Anterior cingulate cortex (tissue), 58 donors: ENCODE measurements at regions not wholly inside any gene's neighbourhood (a gene's known extent, or its start where the extent isn't known, plus 50 kb on each side); places are given as distances from the start of the nearest gene placed in this dataset.
"Not testable (repeated sequence)": the region's sequence is repeated elsewhere in the genome, so short reads cannot be mapped to it uniquely, and the experiment has no call there.

Source experiments
- DNase-seq, 58 donors: peaks; one replicate each; lab custom pipeline; 2025; lab: John Stamatoyannopoulos, UW

DNA sequence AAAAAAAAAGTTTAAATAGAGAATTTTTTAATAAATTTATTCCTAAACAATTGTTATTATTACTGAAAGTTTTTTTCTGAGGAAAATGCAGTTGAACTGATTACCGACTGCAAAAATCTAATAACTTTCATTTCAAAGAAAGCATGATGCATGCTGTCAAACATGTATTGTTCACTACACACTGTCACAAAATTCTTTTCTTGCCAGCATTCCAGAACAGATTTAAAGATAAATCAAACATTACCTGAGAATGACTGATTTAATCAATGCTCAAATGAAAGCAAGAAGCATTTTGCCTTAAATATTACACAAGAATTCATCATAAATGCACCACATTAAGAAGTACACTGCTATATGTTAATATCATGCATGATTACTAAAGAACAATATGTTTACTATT, 588.3 kb downstream of the SLC16A7 start:
- no peak for DNase-seq

DNA sequence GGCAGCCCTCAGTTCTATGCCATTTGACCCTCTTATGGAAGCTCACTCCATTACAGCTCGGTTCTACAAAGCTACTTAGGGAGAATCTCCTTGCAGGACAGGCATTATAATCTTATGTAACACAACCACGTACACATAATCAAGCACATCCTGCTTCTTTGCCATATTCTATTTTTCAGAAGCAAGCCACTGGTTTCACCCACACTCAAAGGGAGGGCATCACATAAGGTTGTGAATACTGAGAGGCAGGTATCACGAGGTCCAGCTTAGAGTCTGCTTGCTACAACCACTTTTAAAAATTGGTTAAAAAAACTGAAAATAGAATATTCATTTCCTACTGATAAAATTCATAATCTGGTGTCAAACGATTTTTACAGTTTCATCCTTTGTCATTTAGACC, 589.2 kb downstream of the SLC16A7 start:
- DNase-seq, result no peak

DNA sequence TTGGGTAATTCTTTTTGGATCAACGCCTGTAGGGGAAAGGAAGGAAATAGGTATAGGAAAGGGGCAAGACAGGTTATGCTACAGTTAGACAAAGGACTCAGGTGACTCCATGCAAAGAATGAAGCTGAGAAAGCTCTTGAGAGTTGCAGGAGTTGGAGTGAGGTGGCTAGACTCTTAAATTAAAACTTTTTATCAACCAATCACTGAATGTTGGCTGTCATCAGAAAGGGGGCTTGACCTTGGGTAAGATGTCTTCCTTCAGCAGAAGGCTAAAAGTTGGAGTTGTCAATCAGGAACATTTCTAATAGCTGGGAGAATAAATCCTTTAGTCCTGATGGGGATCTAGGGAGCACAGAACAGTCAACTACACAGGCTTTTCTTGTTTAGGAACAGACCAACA, 595.4 kb downstream of the SLC16A7 start:
- no peak for DNase-seq

DNA sequence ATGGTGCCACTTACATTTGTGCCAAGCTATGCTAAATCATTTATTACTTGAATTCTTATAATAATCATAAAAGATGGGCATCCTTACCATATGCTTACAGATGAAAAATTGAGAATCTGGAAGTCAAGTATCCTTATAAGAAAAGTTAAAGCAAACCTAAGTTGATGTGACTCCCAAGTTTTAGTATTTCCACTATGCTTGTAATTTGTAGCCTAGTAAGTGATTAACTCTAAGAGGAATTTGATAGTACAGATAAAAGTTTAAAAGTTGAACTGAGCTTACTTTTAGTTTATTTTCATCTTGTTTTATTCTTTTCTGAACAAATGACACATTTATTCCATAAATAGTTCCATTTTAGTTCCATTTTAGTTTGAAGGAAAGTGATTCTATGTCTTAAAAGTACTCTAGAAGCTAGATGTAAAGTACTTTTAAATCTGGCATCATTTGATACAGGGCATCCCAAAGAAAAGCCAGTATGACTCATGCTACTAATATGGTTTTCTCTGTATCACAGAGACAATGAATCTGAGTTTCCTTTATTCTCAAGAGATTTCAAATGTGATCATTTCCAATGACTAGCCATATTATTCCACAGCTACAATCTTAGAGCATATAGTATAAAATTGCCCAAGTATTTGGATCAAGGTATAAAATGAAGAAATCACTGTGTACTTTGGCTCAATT, 596.0 kb downstream of the SLC16A7 start:
- DNase-seq, result no peak

DNA sequence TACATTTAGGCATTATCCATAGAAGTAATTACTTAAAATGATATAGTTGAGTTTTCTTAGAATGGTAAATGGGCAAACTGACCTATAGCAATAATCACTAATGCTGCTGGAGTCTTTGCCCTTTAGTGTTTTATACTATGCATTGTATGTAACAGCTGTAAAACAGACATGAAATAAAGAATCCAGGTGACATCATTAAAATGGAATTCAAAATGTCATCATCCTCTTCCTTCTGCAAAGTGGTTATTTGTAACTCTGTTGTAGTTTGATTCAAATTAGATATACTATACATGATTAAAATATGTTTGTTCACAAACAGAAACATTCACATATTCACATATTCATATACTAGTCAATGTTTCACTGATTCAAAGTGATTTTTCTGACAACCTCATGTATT, 598.8 kb downstream of the SLC16A7 start:
- DNase-seq, result no peak

DNA sequence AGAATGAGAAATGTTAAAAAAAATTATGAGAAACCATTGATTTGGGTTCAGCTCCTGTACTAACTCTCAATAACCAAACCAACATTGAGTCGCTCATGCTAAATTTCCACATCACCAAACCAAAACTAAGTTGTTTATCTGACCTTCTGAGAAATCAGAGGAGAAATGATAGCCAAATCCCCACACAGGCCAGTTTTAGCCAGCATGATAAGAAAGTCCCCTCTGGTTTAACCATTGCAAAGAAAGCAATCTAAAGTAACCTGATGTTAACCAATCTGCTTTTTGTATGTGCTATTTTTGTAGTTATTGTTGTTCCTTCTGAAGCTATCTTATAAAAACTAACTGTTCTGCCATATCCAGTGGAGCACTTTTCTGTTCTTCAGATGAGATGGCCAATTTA, 599.7 kb downstream of the SLC16A7 start:
- DNase-seq, result no peak

DNA sequence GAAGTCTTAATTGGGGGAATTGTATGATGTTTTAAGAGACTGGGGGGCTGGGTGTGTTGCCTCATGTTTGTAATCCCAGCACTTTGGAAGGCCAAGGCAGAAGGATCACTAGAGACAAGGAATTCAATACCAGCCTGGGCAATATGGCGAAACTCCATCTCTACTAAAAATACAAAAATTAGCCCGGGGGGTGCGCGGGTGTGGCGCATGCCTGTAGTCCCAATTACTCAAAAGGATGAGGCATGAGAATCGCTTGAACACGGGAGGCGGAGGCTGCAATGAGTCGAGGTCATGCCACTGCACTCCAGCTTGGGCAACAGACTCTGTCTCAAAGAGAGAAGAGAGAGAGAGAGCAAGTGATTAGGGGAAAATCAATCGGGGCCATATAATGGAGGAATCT, 600.5 kb downstream of the SLC16A7 start:
- no peak for DNase-seq

DNA sequence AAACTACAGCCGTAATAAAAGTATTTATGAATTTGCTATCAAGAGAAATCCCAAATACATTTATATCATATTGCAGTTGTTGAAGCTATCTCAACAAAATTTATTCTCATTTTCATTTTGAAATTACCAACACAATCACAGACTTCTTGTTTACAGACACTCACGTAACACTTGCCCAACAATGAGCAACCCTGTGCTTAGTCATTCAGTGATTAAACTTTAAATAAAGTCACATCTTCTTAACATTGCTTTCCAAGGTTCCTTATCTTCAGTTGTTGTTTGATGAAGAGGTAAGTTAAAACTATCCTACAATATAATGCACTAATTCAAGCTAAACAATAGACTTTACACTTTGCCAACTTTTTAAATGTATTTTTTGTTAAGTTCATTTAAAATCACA, 601.8 kb downstream of the SLC16A7 start:
- no peak for DNase-seq

DNA sequence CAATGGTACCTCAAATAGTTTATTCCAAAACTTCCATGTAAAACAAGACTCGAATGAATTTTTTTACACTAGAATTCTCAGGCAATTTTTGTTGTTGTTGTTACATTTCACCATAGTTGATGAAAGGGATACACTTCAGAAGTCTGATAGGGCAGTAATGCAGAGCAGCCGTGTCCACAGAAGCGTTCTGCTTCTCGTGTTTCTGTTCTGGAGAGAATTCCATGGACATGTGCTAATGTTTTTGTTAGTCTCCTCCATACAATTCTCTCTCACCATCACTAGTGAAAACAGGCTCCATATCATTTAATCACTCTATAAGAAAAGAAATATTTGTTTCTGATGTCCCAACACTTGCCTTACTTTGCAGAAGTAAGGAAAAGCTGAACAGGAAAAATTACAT, 606.1 kb downstream of the SLC16A7 start:
- no peak for DNase-seq

DNA sequence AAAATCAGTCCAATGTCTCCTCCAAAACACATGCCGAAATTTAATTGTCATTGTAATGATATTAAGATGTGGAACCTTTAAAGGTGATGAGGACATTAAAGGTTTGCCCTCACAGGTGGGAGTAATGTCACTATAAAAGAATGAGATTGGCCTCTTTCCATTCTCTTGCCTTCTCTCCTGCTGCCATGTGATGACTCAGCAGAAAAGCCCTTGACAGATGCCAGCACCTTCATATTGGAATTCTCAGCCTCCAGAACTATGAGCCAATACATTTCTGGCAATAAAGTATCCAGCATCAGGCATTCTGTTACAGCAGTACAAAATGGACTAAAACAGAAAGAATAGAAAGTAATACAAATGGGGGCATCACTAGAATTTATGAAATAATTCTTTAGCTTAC, 609.7 kb downstream of the SLC16A7 start:
- no peak for DNase-seq

DNA sequence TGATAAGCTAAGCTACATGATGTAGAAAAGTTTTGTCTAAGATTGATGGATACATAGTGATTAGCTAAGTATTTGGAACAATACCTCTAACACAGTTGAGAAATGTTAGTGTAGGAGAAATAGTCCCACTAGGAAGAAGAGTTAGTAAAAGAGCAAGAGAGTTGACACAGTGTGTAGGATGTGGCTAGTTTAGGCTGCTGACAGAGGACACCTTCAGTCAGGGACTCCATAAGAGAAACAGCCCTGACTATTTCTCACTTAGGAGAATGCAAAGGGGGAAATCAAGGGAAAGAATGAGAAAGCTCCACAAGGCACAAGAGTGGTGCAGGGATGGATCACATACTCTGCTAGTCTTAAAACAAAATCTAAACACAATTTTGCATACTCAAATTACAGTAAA, 613.7 kb downstream of the SLC16A7 start:
- DNase-seq, result no peak

DNA sequence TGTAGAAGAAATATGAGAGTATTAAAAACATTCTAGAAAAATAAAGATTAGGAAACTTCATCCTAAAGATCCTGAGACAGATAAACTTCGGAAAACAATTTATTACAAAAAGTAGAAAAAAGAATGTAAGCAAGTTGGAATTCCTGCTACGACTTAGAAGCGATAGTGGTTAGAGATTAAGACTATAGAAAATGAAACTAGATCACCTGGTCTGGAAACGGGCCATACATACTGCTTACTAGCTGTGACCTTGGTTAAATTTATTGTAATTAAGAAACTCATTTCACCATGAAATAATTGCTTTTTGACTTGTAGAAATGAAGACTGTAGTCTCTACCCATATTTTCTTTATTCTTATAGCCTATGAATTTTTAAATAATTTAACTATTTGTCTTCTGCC, 614.1 kb downstream of the SLC16A7 start:
- DNase-seq, result no peak

DNA sequence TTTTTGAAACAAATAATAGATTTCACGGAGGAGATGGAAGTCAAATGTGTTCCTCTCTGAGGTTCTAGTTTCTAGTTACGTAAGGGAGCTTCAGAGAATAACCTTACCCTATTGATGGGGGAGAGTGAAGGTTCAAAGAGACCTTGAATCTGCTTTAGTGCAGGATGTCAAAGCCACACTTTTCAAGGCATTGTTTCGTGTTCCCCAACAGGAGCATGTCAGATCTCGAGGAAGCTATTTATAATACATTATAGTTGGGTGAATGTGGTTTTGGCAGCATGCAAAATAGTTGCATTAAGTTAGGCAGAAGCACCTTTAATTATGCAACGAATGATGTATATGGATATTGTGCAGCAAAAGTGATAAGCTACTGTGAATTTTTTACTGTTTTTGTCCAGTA, 614.9 kb downstream of the SLC16A7 start:
- DNase-seq, result no peak

DNA sequence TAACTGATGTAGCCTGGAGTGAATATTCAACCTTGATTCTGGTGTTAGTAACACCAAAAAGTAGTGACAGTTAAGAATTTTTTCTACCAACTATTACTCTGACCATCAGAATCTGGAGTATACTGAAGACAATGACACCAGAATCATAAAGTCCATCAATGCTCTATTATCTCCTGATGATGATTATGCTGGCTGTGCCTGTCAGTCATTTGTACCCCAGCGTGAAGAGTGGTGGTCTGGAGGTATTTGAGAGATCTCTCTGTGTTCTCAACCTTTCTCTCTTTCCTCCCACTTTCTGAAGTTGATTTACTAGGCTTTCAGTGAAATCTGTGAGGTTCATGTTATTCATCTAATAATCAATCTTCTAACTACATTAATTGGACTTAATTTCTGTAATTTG, 615.4 kb downstream of the SLC16A7 start:
- DNase-seq, result no peak

DNA sequence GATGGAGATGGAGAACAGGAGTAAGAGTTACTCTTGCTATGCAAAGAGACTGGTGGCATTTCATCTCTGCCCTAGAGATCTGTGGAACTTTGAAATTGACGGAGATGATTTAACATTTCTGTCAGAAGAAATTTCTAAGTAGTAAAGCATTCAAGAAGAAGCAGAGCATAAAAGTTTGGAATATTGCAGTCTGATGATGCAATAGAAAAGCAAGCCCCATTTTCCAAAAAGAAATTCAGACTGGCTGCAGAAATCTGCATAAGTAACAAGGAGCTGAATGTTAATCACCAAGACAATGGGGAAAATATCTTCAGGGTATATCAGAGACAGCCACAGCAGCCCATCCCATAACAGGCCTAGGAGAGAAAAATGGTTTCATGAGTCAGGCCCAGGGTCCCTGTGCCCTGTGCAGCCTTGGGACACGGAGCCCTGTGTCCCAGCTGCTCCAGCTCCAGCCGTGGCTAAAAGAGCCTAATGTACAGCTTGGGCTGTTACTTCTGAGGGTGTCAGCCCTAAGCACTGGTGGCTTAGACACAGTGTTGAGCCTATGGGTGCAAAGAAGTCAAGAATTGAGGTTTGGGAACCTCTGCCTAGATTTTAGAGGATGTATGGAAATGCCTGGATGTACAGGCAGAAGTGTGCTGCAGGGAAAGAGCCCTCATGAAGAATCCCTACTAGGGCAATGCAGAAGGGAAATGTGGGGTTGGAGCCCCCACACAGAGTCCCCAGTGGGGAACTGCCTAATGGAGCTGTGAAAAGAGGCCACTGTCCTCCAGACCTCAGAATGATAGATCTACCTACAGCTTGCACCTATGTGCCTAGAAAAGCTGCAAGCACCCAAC, 616.6 kb downstream of the SLC16A7 start:
- DNase-seq, result no peak

DNA sequence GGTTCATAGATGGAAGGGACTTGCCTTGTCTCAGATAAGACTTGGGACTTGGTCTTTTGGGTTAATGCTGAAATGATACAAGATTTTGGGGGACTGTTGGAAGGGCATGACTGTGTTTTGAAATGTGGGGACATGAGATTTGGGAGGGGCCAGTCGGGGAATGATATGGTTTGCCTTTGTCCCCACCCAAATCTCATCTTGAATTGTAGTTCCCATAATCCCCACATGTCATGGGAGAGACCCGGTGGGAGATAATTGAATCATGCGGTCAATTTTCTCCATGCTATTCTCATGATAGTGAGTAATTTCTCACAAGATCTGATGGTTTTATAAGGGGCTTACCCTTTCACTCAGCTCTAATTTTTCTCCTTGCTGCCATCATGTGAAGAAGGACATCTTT, 617.4 kb downstream of the SLC16A7 start:
- not testable (repeated sequence) for DNase-seq

DNA sequence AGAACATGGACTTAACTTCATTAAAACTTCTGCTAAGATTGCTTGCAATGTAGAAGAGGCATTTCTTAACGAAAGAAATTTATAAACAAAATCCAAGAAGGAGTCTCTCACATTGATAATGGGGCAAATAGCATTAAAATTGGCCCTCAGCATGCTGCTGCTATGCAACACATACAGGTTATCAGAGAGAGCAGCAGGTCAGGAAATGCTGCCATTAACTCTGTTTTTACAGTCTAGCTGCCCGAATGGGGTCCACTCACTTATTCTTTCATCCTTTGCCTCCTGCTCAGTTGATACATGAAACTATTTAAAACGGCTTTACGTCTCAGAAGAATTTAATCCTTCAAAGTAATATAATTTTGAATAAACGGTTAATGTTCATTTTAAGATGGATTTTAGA, 620.4 kb downstream of the SLC16A7 start:
- no peak for DNase-seq

DNA sequence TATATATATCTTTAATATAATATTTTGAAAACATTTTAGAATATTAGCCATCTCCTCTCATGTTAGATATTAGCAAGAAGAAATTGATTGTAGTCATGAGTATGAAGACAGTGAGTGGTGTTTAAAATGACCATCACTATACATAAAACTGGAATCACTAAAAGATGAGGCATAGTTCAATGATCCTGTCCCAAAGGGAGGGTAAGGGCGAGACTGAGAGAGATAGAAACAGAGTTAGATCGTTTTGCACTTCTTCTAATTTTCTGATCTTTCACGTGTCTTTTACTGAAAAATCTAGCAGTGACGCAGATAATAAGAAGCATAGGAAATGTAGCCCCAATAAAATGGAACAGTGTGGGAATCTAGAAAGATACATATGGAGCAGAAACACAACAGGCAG, 627.4 kb downstream of the SLC16A7 start:
- no peak for DNase-seq

DNA sequence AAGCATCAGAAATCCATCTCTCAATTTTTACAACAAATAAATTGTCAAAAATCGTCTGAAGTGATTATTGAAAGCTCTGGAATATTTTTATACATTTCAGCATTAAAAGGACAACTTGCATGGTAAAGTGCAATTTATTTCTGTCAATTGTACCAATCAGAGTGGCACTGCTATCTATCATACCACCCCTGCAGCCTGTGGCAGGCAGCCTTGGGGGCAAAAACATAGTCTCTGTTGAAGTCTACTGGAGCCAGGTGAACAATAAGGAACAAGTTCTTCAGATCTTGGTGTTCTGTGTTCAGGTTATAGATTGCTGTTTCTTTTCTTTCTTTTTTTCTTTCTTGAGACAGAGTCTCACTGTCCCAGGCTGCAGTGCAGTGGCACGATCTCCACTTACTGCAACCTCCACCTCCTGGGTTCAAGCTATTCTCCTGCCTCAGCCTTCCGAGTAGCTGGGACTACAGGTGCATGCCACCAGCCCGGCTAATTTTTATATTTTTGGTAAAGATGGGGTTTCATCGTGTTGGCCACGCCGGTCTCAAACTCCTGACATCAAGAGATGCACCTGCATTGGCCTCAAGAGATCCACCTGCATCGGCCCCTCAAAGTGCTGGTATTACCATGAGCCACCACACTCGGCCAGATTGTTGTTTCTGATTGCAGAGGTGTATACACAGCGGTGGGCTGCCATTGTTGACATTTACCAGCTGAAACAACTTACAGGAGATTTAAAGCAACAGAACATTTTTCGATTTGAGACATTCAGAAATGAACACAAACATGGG, 629.6 kb downstream of the SLC16A7 start:
- no peak for DNase-seq

DNA sequence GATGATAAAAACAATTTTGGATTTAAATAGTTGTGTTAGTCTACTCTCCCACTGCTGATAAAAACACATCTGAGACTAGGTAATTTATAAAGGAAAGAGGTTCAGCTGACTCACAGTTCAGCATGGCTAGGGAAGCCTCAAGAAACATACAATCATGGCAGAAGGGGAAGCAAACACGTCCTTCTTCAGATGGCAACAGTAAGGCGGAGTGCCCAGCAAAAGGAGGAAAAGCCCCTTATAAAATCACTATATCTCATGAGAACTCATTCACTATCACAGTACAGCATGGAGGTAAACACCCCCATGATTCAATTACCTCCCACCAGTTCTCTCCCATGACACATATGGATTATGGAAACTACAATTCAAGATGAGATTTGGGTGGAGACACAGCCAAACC, 632.1 kb downstream of the SLC16A7 start:
- no peak for DNase-seq

DNA sequence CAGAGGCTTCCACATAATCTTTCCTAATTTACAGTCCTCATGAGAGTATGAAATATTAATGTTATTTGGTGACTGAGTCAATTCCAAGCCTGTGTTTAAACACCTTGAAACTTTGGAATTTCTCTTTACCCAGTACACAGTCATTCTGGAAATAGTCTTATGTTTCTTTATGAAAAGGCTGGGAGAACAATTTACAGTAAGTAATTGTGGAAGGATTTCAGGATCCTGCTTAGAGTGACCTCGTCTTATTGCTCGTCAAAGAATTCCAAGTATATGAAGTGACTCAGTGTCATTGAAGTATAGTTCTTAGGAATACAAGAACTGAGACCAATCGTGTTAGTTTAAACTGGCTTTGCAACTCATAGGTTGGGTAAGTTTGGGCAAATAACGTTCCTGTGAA, 634.2 kb downstream of the SLC16A7 start:
- no peak for DNase-seq

DNA sequence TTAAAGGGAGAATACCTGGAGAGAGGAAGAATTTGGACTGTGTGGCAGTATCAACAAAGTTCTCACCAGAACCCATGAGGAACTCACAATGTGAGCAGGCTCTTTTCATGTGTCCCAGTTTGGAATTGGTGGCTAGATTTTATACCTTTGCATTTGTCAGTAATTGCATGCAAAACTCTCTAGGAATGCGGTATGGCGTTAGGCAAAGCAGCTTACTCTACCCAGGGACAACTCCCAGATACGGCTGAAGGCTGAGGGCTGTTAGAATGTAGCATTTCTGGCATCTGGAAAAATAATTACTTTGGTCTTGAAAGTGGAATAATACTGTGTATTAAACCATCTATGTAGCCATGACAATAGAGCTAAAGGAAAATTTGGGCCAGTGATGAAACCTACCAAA, 635.5 kb downstream of the SLC16A7 start:
- no peak for DNase-seq
